Osteocyte (in vitro differentiated cells): ENCODE measurements at regions not wholly inside any gene's neighbourhood (a gene's known extent, or its start where the extent isn't known, plus 50 kb on each side); places are given as distances from the start of the nearest gene placed in this dataset.
"Not testable (repeated sequence)": the region's sequence is repeated elsewhere in the genome, so short reads cannot be mapped to it uniquely, and the experiment has no call there.

Source experiments
- DNase-seq: peaks from one replicate; pipeline ENCODE4 v3.0.0; 2021; ENCODE audit warnings: mixed read lengths; ENCODE audit not compliant: unreplicated experiment; ENCODE audit errors: extremely low spot score
- H3K27ac Mint-ChIP-seq: one replicate; pipeline ENCODE4 v1.8.0; 2021; ENCODE audit warnings: mild to moderate bottlenecking, mixed read lengths; ENCODE audit not compliant: unreplicated experiment
- H3K27me3 Mint-ChIP-seq: one replicate; pipeline ENCODE4 v1.8.0; 2021; ENCODE audit warnings: mixed read lengths; ENCODE audit not compliant: unreplicated experiment
- H3K36me3 Mint-ChIP-seq: one replicate; pipeline ENCODE4 v1.8.0; 2021; ENCODE audit warnings: mixed read lengths; ENCODE audit not compliant: unreplicated experiment
- H3K4me1 Mint-ChIP-seq: one replicate; pipeline ENCODE4 v1.8.0; 2021; ENCODE audit warnings: mixed read lengths; ENCODE audit not compliant: unreplicated experiment
- H3K4me3 Mint-ChIP-seq: one replicate; pipeline ENCODE4 v1.8.0; 2021; ENCODE audit warnings: mild to moderate bottlenecking, moderate library complexity, mixed read lengths; ENCODE audit not compliant: unreplicated experiment
- H3K9me3 Mint-ChIP-seq: one replicate; pipeline ENCODE4 v1.8.0; 2021; ENCODE audit warnings: mixed read lengths; ENCODE audit not compliant: unreplicated experiment
- TF ChIP-seq, protein P1 (sequence below): fragments of 200-600 bp; sonication (generic); IDR thresholded peaks from 2 replicates; pipeline ENCODE4 v1.5.0; 2021; ENCODE audit warnings: antibody characterized with exemption, mild to moderate bottlenecking, moderate library complexity

DNA sequence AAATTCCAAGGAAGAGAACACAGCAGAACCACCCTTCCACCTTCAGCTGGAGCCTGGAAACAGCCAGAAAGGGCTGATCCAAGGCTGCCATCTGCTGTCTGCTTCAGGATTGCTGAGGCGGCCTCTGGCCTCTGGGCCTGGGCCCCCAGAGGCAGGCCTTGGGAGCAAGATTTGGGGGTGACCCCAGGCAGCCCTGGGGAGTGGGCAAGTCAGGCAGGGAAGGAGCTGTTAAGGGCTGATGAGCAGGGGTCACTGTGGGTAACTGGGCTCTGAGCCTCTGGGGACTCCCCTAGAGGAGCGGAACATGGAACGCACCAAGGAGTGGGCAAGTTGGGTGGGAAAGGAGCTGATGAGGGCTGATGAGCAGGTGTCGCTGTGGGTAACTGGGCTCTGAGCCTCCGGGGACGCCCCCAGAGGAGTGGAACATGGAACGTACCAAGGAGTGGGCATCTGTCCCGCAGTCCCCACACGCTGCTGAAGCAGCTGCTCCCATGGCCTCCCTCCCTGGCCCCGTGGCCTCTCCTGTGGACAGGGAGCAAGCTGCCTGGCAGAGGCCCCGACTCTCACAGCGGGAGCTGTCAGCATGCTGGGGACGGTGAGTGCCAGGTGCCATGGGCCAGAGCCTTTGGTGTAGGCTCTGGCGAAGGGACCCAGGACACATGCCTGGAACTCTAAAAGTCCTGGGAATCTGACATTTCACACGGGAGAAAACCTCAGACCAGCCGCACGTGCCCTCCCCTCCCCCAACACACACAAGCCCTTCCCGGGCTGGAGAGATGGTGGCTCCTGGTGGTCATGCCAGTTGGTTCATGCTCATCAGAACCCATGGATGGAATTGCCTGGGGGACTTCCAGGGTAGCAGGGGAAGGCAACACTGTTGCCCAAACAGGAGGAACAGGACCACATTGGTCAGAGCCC lies 148.8 kb downstream of the NPIPB11 start:
- not testable (repeated sequence) for H3K27ac Mint-ChIP-seq, DNase-seq, H3K36me3 Mint-ChIP-seq, H3K27me3 Mint-ChIP-seq, H3K9me3 Mint-ChIP-seq, H3K4me3 Mint-ChIP-seq
- H3K4me1 Mint-ChIP-seq, result peaks cover 25% of the 10 kb centered on the region
- TF ChIP-seq, protein P1, sequence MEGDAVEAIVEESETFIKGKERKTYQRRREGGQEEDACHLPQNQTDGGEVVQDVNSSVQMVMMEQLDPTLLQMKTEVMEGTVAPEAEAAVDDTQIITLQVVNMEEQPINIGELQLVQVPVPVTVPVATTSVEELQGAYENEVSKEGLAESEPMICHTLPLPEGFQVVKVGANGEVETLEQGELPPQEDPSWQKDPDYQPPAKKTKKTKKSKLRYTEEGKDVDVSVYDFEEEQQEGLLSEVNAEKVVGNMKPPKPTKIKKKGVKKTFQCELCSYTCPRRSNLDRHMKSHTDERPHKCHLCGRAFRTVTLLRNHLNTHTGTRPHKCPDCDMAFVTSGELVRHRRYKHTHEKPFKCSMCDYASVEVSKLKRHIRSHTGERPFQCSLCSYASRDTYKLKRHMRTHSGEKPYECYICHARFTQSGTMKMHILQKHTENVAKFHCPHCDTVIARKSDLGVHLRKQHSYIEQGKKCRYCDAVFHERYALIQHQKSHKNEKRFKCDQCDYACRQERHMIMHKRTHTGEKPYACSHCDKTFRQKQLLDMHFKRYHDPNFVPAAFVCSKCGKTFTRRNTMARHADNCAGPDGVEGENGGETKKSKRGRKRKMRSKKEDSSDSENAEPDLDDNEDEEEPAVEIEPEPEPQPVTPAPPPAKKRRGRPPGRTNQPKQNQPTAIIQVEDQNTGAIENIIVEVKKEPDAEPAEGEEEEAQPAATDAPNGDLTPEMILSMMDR, result peak; percentile 71

DNA sequence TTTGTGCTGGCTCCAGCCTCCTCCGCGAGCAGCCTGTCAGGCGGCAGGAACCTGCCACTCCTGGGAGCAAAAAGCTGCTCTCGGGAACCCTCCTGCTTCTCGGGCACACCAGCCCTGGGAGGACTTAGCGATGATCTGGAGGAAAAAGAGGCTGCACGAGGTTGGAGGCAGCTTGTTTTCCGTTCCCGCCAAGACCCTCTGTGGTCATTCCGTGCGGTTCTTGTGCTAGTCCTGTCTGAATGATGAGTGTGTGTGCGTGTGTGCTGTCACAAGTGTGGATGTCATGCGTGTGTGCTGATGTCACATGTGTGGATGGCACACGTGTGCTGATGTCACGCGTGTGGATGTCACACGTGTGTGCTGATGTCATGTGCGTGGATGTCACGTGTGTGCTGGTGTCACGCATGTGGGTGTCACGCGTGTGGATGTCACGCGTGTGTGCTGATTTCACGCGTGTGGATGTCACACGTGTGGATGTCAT lies 150.0 kb downstream of the NPIPB11 start:
- TF ChIP-seq, protein P1, result no peak
- DNase-seq, result no peak
- no peak overlapping the region for H3K27ac Mint-ChIP-seq
- peaks cover 18% of the 10 kb centered on the region for H3K4me1 Mint-ChIP-seq
- H3K9me3 Mint-ChIP-seq, result no peaks in the 10 kb centered on the region
- no peaks in the 10 kb centered on the region for H3K36me3 Mint-ChIP-seq
- no peak overlapping the region for H3K4me3 Mint-ChIP-seq
- no peaks in the 10 kb centered on the region for H3K27me3 Mint-ChIP-seq

DNA sequence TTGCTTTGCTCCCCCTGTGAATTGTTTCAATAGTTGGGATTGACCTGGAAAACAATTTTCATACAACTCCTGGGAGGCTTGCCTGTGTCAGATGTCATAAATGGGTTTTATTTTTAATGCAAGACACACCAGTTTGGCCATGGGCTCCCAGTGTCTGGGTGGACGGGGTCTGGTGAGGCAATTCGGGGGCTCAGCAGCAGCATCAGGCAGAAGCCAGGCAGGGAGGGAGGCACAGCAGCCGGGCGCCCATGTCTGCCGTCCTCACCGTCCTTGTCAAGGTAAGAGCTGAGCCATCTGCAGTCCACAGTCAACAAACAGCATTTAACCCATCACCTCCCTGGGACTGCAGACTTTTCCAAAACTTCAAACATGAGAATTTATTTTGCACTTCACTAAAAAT lies 150.6 kb downstream of the NPIPB11 start:
- not testable (repeated sequence) for H3K27ac Mint-ChIP-seq

DNA sequence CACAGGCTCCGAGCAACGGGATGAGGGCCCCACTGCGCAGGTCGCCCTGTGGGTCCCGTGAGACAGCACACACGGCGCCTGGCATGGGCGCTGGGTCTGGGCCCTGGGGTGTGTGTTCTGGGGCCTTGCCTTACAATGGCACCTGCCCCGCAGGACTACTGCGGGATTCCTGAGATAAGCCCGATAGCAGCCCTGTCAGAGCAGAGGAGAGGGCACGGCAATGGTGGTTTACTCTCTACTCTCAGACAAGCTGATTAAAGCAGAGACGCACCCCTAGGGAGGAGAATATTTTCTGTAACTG lies 151.1 kb downstream of the NPIPB11 start:
- not testable (repeated sequence) for H3K9me3 Mint-ChIP-seq, H3K4me3 Mint-ChIP-seq, DNase-seq, H3K27me3 Mint-ChIP-seq, H3K27ac Mint-ChIP-seq, H3K36me3 Mint-ChIP-seq
- H3K4me1 Mint-ChIP-seq, result peaks cover 14% of the 10 kb centered on the region

More for the DNA sequence above, 150.6 kb downstream of the NPIPB11 start:
- peaks cover 14% of the 10 kb centered on the region for H3K4me1 Mint-ChIP-seq
- not testable (repeated sequence) for H3K9me3 Mint-ChIP-seq, H3K4me3 Mint-ChIP-seq, H3K36me3 Mint-ChIP-seq, H3K27me3 Mint-ChIP-seq, DNase-seq

DNA sequence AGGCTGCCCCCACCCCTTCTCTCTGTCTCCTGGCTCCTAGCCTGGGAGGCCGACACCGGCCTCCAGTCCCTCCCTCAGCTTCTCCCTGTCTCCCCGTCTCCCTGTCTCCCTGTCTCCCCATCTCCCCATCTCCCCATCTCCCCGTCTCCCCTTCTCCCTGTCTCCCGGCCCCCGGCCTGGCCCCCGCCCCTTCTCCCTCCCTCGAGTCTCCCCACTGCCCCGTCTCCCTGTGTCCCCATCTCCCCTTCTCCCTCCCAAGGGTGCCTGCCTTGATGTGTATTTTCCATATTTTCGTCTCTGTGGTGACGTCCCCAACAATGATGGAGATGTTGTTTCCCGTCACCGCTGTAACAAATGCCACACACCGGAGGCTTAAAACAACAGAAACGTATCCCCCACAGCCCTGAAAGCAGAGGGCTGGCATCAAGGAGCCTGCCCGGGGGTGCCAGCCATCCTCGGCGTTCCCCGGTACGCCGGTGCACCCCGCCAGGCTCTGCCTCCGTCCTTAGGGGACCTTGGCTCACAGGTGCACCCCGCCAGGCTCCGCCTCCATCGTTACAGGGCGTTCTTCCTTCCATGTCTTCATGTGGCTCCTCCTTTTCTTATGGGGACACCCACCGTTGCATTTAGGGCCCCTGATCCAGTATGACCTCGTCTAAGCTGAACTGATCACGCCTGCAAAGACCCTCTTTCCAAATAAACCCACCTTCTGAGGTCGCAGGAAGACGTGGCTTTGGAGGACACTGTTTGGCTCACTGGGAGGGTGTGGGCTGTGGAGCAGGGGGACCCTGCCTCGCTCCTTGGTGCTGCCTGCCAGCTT lies 151.6 kb downstream of the NPIPB11 start:
- TF ChIP-seq, protein P1, result no peak
- DNase-seq, result no peak
- Mint-ChIP-seq H3K36me3 (no peaks in the 10 kb centered on the region), H3K4me1 (peaks cover 14% of the 10 kb centered on the region), H3K4me3 (no peak overlapping the region), H3K27ac (no peak overlapping the region), H3K27me3 (no peaks in the 10 kb centered on the region), H3K9me3 (no peaks in the 10 kb centered on the region)

DNA sequence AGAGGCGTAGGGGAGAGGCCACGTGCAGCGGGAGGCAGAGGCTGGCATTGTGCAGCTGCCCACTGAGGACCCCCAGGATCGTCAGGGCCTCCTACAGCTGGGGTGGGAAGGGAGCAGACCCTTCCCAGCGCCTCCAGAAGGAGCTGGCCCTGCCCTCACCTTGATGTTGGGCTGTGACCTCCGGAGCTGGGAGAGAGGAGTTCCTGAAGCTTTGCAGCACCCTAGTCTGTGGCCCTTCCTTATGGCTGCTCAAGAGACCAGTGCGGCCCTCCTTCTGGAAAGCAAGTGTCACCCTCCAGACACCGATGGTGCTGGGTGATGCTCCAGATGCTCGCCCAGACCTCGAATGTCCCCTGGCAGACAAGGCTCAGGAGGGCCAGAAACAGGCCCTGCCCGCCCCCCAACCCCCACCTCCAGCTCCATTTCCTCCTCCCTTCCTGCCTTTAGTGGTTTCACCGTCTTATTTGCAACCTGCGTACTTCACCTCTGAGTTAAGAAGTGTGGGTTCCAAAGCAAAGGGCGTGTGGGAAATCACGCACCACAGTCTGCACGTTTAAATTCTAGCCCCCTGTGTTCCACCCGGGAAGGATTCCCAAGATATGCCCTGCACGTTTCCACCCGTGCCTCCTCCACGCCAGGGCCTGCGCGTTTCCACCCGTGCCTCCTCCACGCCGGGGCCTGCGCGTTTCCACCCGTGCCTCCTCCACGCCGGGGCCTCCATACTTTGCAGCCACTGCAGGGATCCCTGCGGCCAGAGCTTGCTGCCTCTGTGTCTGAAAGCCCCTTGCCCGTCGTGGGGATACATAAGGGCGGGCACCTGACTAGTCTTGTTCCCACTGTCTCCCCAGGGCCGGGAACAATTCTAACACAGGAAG lies 152.6 kb downstream of the NPIPB11 start:
- not testable (repeated sequence) for H3K9me3 Mint-ChIP-seq, H3K27me3 Mint-ChIP-seq, H3K27ac Mint-ChIP-seq, H3K4me3 Mint-ChIP-seq, H3K36me3 Mint-ChIP-seq, DNase-seq
- peaks cover 14% of the 10 kb centered on the region for H3K4me1 Mint-ChIP-seq

DNA sequence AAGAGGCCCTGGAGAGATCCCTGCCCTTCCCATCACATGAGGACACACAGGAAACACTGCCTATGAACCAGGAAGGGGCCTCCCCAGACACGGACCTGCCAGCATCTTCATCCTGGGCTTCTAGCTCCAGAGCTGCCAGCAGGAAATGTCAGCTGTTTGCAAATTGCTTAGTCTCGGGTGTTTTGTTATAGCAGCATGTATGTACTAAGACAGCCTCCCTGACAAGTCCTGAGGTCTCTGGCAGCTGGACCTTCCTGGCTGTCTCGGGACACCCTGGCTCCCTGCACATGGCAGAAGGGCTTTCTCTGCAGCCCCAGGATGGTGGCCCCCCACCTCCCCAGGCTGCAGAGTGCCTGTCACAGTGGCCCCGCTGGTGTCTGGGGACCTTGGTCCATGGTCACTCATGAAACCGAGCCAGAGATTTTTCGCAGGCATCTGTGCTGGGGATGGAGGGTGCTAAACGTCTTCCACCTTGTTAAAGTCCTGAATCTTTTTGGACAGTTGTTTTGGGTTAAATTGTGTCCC lies 153.4 kb downstream of the NPIPB11 start:
- H3K4me3 Mint-ChIP-seq, H3K27me3 Mint-ChIP-seq, DNase-seq, H3K36me3 Mint-ChIP-seq, H3K9me3 Mint-ChIP-seq, H3K27ac Mint-ChIP-seq: not testable (repeated sequence)
- H3K4me1 Mint-ChIP-seq, result peaks cover 16% of the 10 kb centered on the region

DNA sequence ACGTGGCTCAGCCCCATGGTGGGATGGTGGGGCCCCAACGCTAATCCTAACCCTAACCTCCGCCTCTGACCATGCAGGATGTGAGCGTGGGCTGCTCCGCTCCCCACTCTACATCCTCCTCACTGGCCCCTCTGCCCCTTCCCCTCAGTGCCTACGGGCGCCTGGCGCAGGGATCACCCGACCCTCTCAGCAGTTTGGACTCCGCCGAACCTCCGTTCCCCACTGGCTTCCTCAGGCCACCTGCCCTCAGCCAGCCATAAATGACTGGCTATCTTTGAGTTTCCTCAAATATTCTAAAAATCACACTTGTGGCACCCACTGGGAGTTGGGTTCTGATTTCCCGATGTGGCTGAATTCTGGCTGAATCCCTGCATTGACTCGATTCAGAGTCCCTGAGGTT lies 154.2 kb downstream of the NPIPB11 start:
- not testable (repeated sequence) for H3K4me1 Mint-ChIP-seq, H3K9me3 Mint-ChIP-seq, H3K27me3 Mint-ChIP-seq, H3K4me3 Mint-ChIP-seq, H3K36me3 Mint-ChIP-seq, DNase-seq, H3K27ac Mint-ChIP-seq
